Ishikawa (cell line): ENCODE measurements at regions not wholly inside any gene's neighbourhood (a gene's known extent, or its start where the extent isn't known, plus 50 kb on each side); places are given as distances from the start of the nearest gene placed in this dataset.

Experiments
- CEBPB ChIP-seq: IDR thresholded peaks from 2 replicates; pipeline ENCODE4 v1.6.1; 2012
- CREB1 ChIP-seq: IDR thresholded peaks from 2 replicates; pipeline ENCODE4 v1.6.1; 2012; ENCODE audit warnings: low read depth
- EP300 ChIP-seq: IDR thresholded peaks from 2 replicates; pipeline ENCODE4 v1.6.1; 2012; ENCODE audit warnings: borderline replicate concordance
- FOXM1 ChIP-seq: IDR thresholded peaks from 2 replicates; pipeline ENCODE4 v1.6.1; 2012; ENCODE audit warnings: low read depth, borderline replicate concordance
- MAX ChIP-seq: IDR thresholded peaks from 2 replicates; pipeline ENCODE4 v1.6.1; 2012
- RAD21 ChIP-seq: IDR thresholded peaks from 2 replicates; pipeline ENCODE4 v1.6.1; 2012; ENCODE audit warnings: low read depth
- REST ChIP-seq: IDR thresholded peaks from 2 replicates; pipeline ENCODE4 v1.6.1; 2012; ENCODE audit warnings: low read depth, mild to moderate bottlenecking
- TAF1 ChIP-seq: IDR thresholded peaks from 2 replicates; pipeline ENCODE4 v1.6.1; 2012; ENCODE audit warnings: low read depth, mild to moderate bottlenecking
- TEAD4 ChIP-seq: IDR thresholded peaks from 2 replicates; pipeline ENCODE4 v1.6.1; 2012
- USF1 ChIP-seq: IDR thresholded peaks from 2 replicates; pipeline ENCODE4 v1.6.1; 2012
- YY1 ChIP-seq: IDR thresholded peaks from 2 replicates; pipeline ENCODE4 v1.6.1; 2012; ENCODE audit warnings: low read depth
- ZBTB7A ChIP-seq: IDR thresholded peaks from 2 replicates; pipeline ENCODE4 v1.6.1; 2012; ENCODE audit warnings: low read depth

- TF ChIP-seq YY1 (no peak), FOXM1 (no peak), EP300 (no peak), TAF1 (no peak), ZBTB7A (no peak), TEAD4 (no peak), RAD21 (no peak), REST (no peak), CEBPB (no peak), MAX (no peak), USF1 (no peak), CREB1 (no peak)
Observed at GRCh38 chr18:78192054-78192453, 787.6 kb upstream of the SALL3 start.
